ENCODE measurements at regions not wholly inside any gene's neighbourhood (a gene's known extent, or its start where the extent isn't known, plus 50 kb on each side); places are given as distances from the start of the nearest gene placed in this dataset.
"Not testable (repeated sequence)": the region's sequence is repeated elsewhere in the genome, so short reads cannot be mapped to it uniquely, and the experiment has no call there.

GRCh38 chr10:21296575-21297355 is 228.7 kb downstream of the SKIDA1 start:
- H3K4me3 Mint-ChIP-seq: no peak overlapping the region
- DNase-seq (no peak), ATAC-seq (ENCODE audit: low read depth) (no peak)
- POLR2A ChIA-PET: no interaction called here
- peaks cover 23% of the 10 kb centered on the region for H3K27me3 Mint-ChIP-seq
- peaks cover 1% of the 10 kb centered on the region for H3K4me1 Mint-ChIP-seq
- no peak overlapping the region for H3K27ac Mint-ChIP-seq
- H3K9me3 Mint-ChIP-seq: no peaks in the 10 kb centered on the region
- no peaks in the 10 kb centered on the region for H3K36me3 Mint-ChIP-seq

- DNase-seq (no peak), ATAC-seq (ENCODE audit: low read depth) (no peak)
- Mint-ChIP-seq H3K4me1 (peaks cover 1% of the 10 kb centered on the region), H3K27me3 (peaks cover 23% of the 10 kb centered on the region), H3K27ac (no peak overlapping the region), H3K4me3 (no peak overlapping the region), H3K36me3 (no peaks in the 10 kb centered on the region), H3K9me3 (no peaks in the 10 kb centered on the region)
- POLR2A ChIA-PET: no interaction called here
Observed at GRCh38 chr10:21293518-21294356, 231.7 kb downstream of the SKIDA1 start.

GRCh38 chr10:21292763-21293517 is 232.5 kb downstream of the SKIDA1 start:
- no peak for DNase-seq
- no peak overlapping the region for H3K4me3 Mint-ChIP-seq
- H3K27ac Mint-ChIP-seq: no peak overlapping the region
- no peaks in the 10 kb centered on the region for H3K9me3 Mint-ChIP-seq
- H3K4me1 Mint-ChIP-seq: peaks cover 1% of the 10 kb centered on the region
- peaks cover 23% of the 10 kb centered on the region for H3K27me3 Mint-ChIP-seq
- no peaks in the 10 kb centered on the region for H3K36me3 Mint-ChIP-seq
- POLR2A ChIA-PET: no interaction called here
- no peak for ATAC-seq (ENCODE audit: low read depth)

- Mint-ChIP-seq H3K27me3 (peaks cover 26% of the 10 kb centered on the region), H3K27ac (no peak overlapping the region), H3K36me3 (no peaks in the 10 kb centered on the region), H3K4me3 (no peak overlapping the region), H3K4me1 (peaks cover 1% of the 10 kb centered on the region), H3K9me3 (no peaks in the 10 kb centered on the region)
- no peak for ATAC-seq (ENCODE audit: low read depth)
- DNase-seq: no peak
- POLR2A ChIA-PET: no interaction called here
Observed at GRCh38 chr10:21290499-21291160, 234.9 kb downstream of the SKIDA1 start.

- Mint-ChIP-seq H3K36me3 (no peaks in the 10 kb centered on the region), H3K27me3 (peaks cover 24% of the 10 kb centered on the region), H3K4me1 (peaks cover 1% of the 10 kb centered on the region), H3K27ac (no peak overlapping the region), H3K9me3 (no peaks in the 10 kb centered on the region), H3K4me3 (no peak overlapping the region)
- ATAC-seq (ENCODE audit: low read depth) (no peak), DNase-seq (no peak)
- POLR2A ChIA-PET: no interaction called here
Observed at GRCh38 chr10:21289961-21290360, 235.5 kb downstream of the SKIDA1 start.

- ATAC-seq (ENCODE audit: low read depth): no peak
Observed at GRCh38 chr10:21289271-21289670, 236.2 kb downstream of the SKIDA1 start.

GRCh38 chr10:21285742-21286331 is 239.6 kb downstream of the SKIDA1 start:
- ATAC-seq (ENCODE audit: low read depth): no peak
- Mint-ChIP-seq H3K4me1 (no peaks in the 10 kb centered on the region), H3K4me3 (no peak overlapping the region), H3K36me3 (no peaks in the 10 kb centered on the region), H3K27ac (no peak overlapping the region), H3K27me3 (peaks cover 3% of the 10 kb centered on the region), H3K9me3 (no peaks in the 10 kb centered on the region)
- POLR2A ChIA-PET: no interaction called here
- DNase-seq: no peak

More at GRCh38 chr10:21289271-21289670, 236.2 kb downstream of the SKIDA1 start:
- POLR2A ChIA-PET: no interaction called here
- Mint-ChIP-seq H3K27ac (no peak overlapping the region), H3K4me1 (peaks cover 1% of the 10 kb centered on the region), H3K9me3 (no peaks in the 10 kb centered on the region), H3K27me3 (peaks cover 24% of the 10 kb centered on the region), H3K4me3 (no peak overlapping the region), H3K36me3 (no peaks in the 10 kb centered on the region)
- DNase-seq: no peak

- H3K9me3 Mint-ChIP-seq: no peaks in the 10 kb centered on the region
- no peak overlapping the region for H3K4me3 Mint-ChIP-seq
- no peaks in the 10 kb centered on the region for H3K4me1 Mint-ChIP-seq
- ATAC-seq (ENCODE audit: low read depth) (no peak), DNase-seq (no peak)
- POLR2A ChIA-PET: no interaction called here
- H3K27me3 Mint-ChIP-seq: peaks cover 3% of the 10 kb centered on the region
- H3K36me3 Mint-ChIP-seq: no peaks in the 10 kb centered on the region
- no peak overlapping the region for H3K27ac Mint-ChIP-seq
Observed at GRCh38 chr10:21285207-21285606, 240.3 kb downstream of the SKIDA1 start.

GRCh38 chr10:21284301-21284700 is 241.2 kb downstream of the SKIDA1 start:
- H3K4me1 Mint-ChIP-seq: no peaks in the 10 kb centered on the region
- POLR2A ChIA-PET: no interaction called here
- ATAC-seq (ENCODE audit: low read depth) (no peak), DNase-seq (no peak)
- peaks cover 3% of the 10 kb centered on the region for H3K27me3 Mint-ChIP-seq
- H3K4me3 Mint-ChIP-seq: no peak overlapping the region
- no peak overlapping the region for H3K27ac Mint-ChIP-seq
- H3K36me3 Mint-ChIP-seq: no peaks in the 10 kb centered on the region
- H3K9me3 Mint-ChIP-seq: no peaks in the 10 kb centered on the region

GRCh38 chr10:21283053-21283452 is 242.4 kb downstream of the SKIDA1 start:
- H3K27me3 Mint-ChIP-seq; H3K9me3 Mint-ChIP-seq; H3K4me3 Mint-ChIP-seq; ATAC-seq (ENCODE audit: low read depth); POLR2A ChIA-PET; H3K4me1 Mint-ChIP-seq; H3K36me3 Mint-ChIP-seq; H3K27ac Mint-ChIP-seq; DNase-seq: not testable (repeated sequence)

GRCh38 chr10:21281765-21282484 is 243.6 kb downstream of the SKIDA1 start:
- Mint-ChIP-seq H3K9me3 (no peaks in the 10 kb centered on the region), H3K27ac (no peak overlapping the region), H3K27me3 (peaks cover 3% of the 10 kb centered on the region), H3K4me1 (no peaks in the 10 kb centered on the region), H3K36me3 (no peaks in the 10 kb centered on the region), H3K4me3 (no peak overlapping the region)
- POLR2A ChIA-PET: no interaction called here
- ATAC-seq (ENCODE audit: low read depth): no peak
- DNase-seq: no peak

GRCh38 chr10:21280971-21281572 is 244.4 kb downstream of the SKIDA1 start:
- no peak overlapping the region for H3K27ac Mint-ChIP-seq
- no peak for ATAC-seq (ENCODE audit: low read depth)
- no peaks in the 10 kb centered on the region for H3K9me3 Mint-ChIP-seq
- no peaks in the 10 kb centered on the region for H3K36me3 Mint-ChIP-seq
- H3K27me3 Mint-ChIP-seq: peaks cover 3% of the 10 kb centered on the region
- DNase-seq: no peak
- no peaks in the 10 kb centered on the region for H3K4me1 Mint-ChIP-seq
- POLR2A ChIA-PET: no interaction called here
- H3K4me3 Mint-ChIP-seq: no peak overlapping the region

Measured in activated naive CD8-positive, alpha-beta T cell treated with anti-CD3 and anti-CD28 coated beads, Interleukin-2, amount 10 ng/mL, durations not matched to agents 7 days and 5 days (primary cell).